Activated CD4-positive, alpha-beta T cell treated with anti-CD3 and anti-CD28 coated beads for 4 hours (primary cell): ENCODE measurements at regions not wholly inside any gene's neighbourhood (a gene's known extent, or its start where the extent isn't known, plus 50 kb on each side); places are given as distances from the start of the nearest gene placed in this dataset.

Experiments
- DNase-seq, 2 donors: peaks; one replicate each; pipeline ENCODE4 v3.0.0-alpha.2; 2020

- no peak for DNase-seq
Measured at GRCh38 chr5:5826911-5827310, 404.4 kb downstream of the ICE1 start.

GRCh38 chr5:5822729-5823257, 400.3 kb downstream of the ICE1 start:
- DNase-seq, result no peak

DNA sequence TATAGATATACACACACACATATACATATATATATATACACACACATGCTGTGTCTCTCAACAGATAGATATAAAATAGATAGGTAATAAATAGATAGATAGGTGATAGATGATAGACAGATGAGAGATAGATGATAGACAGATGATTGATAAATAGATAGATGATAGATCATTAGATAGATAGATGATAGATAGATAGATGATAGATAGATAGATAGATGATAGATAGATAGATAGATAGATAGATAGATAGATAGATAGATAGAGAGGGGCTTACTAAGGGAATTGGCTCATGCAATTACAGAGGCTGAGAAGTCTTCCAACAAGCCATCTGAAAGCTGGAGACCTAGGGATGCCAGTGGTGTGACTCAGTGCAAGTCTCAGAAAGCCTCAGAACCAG, 394.5 kb downstream of the ICE1 start:
- no peak for DNase-seq

DNA sequence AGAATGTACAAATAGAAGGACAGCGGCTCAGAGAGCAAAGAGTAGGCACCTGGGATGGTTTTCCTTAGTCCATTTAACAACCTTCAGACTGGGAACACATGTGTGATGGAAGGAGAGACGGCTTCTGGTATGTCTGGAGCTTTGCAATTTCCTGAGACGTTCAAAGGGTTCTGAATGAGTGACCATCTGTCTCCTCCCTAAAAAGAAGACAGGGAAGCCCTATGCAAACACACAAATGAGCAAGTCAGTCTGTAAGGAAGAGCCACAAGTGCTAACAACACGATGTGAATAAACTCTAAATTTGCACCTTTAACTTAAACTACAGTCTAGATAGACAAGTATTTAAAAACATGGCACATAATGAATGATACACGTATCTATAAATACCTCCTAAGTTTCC, 391.0 kb downstream of the ICE1 start:
- no peak for DNase-seq

- DNase-seq, result no peak
Measured at GRCh38 chr5:5810461-5810860, 388.0 kb downstream of the ICE1 start.

DNA sequence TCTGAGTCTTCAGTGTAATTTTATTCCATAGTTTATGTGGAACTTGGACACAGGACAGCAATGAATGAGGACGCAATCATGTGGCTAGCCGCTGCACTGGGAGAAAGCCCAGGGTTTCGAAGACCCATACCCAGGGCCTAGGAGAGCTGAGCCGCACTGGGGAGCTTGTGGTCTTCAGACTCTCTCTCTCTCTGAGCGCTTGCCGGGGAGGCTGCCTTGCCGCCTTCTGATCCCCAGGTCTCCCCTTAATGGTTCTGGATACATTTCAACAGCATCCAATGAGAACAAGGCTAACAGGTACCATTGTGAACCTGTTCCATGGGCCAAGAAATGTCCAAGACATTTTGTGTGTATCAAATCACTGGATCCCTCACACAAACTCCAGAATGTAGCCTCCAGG, 383.4 kb downstream of the ICE1 start:
- DNase-seq, result no peak

- DNase-seq, result no peak
Measured at GRCh38 chr5:5804478-5805233, 382.2 kb downstream of the ICE1 start.

- DNase-seq, result no peak
Measured at GRCh38 chr5:5800801-5801761, 378.6 kb downstream of the ICE1 start.

DNA sequence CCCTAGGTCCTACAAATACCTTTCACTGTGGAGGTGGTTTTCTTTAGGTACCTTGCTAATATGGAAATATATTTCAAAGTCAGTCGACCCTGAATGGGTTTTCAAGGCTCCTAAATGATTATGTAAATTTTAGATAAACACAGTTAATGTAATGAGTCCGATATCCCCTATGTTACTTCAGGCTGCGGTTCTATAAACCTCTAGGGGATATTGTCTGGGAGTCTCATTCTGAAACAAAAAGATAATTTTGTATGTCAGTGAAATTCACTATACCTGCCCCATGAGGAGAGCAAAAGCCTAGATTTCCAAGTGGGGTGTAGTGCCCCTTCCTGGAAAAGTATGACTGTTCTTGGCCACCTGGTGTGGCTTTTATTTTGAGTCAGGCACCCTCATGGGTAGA, 377.3 kb downstream of the ICE1 start:
- DNase-seq, result no peak

GRCh38 chr5:5799229-5799628, 376.8 kb downstream of the ICE1 start:
- DNase-seq, result no peak

- DNase-seq, result no peak
Measured at GRCh38 chr5:5798462-5798861, 376.0 kb downstream of the ICE1 start.

DNA sequence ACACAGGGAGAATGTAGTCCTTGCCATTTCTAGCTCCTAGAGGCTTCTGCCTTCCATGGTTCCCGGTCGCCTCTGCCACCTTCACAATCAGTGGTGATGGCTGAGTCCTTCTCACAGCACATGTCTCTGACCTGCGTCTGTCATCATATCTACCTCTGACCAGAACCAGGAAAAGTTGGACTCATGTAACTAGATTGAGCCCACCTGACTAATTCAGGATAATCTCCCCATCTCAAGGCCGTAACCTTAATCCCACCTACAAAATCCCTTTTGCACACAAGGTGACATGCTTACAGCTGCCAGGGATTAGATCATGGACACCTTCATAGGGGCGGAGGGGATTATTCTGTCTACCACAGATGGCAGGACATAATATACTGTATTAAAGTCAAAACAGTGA, 375.6 kb downstream of the ICE1 start:
- no peak for DNase-seq

GRCh38 chr5:5795074-5795771, 372.7 kb downstream of the ICE1 start:
- no peak for DNase-seq

GRCh38 chr5:5794118-5794560, 371.7 kb downstream of the ICE1 start:
- no peak for DNase-seq

DNA sequence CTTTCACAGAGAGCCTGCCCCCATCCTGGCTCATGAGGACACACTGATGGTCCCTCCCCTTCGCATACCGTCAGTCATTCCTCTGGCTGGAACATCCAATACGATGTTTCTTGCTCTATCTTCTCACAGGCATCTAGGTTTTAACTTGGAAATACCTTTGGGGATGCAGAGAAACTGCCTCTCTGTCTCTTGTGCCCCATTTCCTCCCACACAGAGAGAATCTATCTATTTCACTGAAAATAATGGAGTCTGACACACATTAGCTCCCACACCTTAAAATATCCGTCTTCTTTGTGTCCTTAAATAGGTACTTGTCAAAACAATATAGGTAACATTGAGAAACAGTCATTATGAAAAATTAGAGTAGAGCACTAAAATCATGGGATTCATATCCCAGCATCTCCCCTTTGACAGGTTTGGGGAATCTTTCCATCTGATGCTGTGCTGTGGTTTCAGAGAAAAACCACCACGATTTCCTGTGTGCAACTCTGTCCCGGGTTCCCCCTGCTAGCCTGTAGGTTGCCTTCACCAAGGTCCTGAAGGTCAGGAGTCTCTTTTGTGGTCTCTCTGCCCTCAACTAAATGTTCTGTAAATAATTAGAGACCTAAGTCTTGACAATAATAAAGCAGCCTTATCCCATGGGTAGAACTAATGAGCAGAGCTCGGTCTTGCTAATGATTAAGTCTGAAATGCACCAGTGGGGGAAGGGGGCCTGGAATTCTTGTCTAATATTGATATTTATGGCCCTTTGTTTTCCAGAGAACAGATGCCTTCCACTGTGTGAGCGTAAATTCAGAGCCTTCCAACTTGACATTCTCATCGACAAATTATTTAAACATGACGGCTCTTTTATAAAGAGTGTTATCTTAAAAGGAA, 371.0 kb downstream of the ICE1 start:
- DNase-seq, result no peak

DNA sequence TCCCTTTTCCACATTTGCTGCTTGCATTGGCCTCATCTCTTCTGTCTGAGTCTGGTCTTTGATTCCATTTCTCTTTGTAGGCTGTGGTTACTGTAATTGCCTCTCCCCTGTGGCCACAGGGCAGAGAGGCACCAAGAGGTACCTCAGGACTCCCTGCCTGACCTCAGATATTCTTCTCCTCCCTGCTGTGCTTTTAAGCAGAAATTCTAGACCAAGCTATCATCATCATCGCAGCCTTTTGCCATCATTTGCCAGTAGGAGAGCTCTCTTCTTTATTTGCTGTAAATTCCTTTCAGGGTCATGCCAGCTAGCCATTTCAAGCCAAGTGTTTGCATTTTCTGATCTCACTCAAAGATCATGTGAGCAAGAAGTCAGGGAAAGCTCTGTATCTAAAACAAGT, 369.6 kb downstream of the ICE1 start:
- no peak for DNase-seq

GRCh38 chr5:5788793-5789192, 366.3 kb downstream of the ICE1 start:
- DNase-seq, result no peak

- DNase-seq, result no peak
Measured at GRCh38 chr5:5787373-5787772, 364.9 kb downstream of the ICE1 start.

DNA sequence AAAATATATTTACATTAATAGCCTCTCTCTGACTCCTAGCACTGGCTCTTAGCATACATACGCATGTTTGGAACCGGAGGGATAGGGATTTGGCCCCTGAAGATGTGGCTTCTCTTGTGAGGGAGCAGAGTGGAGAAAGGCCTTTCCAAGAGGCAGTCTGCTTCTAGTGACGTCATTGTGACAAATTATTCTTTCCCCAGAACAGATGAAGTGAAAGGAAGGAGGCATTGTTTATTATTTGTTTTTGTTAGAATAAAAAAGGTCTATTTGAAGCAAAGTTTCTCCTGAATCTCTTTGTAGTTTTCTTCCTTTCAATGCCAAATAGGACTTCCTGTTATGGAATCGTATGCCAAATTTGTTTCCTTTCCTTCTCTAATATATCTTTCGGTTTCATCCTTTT, 361.6 kb downstream of the ICE1 start:
- DNase-seq, result no peak

- no peak for DNase-seq
Measured at GRCh38 chr5:5783021-5783420, 360.5 kb downstream of the ICE1 start.

DNA sequence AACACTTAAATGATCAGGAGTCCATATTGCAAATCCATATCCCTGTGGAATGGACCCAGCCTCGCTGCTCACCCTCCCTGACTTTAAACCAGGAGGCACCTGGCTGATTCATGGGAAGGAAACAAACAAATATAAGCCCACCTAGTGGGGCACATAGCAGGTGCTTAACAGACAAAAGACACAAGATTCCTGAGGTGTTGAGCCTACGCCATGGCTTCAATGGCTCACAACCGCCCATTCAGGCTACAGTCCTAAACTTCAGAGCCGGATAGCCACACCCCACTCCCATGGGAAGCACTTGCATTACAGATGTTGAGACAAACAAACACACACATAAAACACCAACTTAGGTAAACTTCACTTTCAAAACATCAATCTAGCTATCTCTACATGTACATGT, 359.9 kb downstream of the ICE1 start:
- DNase-seq, result no peak

DNA sequence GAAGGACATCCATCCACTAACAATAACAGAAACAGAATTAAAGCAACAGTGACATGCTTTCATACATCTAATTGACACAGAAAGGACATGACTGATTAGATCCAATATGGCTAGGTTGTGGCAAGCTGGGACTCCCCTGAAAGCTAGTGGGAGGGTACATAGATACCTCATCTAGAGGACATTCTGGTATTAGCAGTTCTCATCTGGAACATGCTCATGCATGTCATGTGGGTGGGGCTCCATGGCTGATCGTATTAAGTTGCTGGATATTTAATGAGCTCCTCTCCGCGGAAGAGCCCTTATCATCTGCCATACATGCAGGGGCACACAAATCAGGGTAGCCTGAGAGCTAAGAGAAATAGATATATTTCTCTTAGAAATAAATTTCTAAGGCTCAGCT, 358.9 kb downstream of the ICE1 start:
- no peak for DNase-seq
